Astrocyte of the hippocampus (primary cell): ENCODE measurements at regions not wholly inside any gene's neighbourhood (a gene's known extent, or its start where the extent isn't known, plus 50 kb on each side); places are given as distances from the start of the nearest gene placed in this dataset.

Source experiments
- DNase-seq: peaks from one replicate; pipeline ENCODE4 v3.0.0; 2011; ENCODE audit warnings: low read depth, low spot score

DNA sequence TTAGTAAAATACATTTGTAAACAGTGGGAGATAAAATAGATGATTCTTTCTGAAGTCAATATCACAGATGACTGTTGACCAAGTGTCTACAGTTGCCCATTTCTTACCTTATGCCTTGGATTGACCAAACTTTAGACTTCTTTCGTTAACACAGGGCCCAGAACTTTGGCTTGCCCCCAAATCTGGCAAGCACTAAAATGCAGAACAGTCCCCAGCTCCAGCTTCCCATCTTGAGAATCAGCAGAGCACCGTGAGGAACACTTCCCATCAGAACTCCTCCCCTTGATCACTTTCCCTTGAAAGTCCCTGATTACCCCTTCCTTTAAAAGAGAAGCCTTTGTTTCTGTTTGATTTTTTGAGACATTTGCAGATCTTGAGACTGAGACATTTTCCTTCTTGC is 1039.9 kb downstream of the TLE1 start:
- no peak for DNase-seq

DNA sequence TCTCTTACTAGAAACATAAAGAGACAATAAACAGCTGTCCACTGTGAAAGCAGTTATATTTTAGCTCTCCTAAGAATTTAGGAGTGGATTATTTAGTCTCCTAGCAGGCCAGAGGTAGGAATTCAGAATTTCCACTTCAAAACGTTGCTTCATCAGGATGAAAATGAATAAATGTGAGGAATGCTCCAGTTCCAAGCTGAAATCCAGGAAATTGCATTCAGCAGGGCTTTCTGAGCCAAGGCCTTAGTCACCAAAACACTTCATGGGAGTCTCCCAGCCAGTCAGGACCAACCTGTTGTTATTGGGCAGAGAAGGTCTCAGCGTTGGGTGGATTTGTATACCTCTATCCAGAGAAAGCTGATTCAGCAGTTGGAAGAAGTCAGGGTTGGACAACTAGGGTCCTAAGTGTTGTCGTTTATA is 1040.3 kb downstream of the TLE1 start:
- DNase-seq = peak; percentile 92

DNA sequence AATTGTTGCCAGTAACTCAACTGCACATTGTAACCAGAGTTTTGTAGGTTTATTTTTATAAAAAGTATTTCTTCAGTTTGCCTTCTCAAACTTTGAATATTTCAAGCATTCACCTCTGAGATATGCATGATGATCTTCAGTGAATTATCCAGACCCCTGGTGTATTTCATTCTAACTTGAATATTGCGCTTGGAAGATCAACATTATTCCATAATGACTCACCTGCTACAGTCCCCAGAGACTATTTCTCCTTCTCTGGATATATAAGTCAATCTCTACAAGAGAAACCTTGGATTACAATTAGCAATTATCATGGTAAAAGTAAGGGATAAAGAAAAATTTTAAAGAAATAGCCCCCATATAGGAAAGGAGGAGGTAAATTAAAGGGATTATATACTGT is 1041.0 kb downstream of the TLE1 start:
- DNase-seq = peak; percentile 52

DNA sequence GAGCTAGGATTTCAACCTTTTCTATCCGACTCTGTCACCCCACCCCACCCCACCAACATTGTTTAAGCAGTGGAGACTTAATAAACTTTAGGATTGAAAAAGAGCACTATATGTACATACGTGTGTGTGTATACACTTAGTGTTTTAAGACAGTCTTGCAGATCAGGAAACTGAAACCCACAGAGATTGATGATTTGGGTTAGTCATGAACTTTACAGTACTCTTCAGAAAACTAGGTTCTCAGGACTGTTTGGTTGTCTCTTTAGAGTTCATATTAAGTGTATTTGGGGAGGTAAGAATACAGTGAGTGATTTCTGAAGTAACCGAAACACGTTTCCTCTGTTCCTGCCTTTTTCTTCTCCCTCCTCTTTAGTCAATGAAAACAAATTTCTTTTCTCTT is 1043.1 kb downstream of the TLE1 start:
- no peak for DNase-seq

DNA sequence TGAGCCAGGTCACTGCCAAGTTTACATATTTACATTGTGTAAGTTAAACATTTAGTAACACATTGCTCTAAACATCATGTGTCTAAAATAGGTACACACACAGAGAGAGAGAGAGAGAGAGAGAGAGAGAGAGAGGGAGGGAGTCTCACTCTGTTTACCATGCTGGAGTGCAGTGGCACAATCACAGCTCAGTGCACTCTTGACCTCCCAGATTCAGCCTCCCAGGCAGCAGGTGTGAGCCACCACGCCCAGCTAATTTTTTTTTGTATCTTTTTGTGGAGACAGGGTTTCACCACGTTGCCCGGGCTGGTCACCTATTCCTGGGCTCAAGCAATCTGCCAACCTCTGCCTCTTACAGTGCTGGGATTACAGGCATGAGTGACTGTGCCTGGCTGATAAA is 1045.3 kb downstream of the TLE1 start:
- DNase-seq = no peak

DNA sequence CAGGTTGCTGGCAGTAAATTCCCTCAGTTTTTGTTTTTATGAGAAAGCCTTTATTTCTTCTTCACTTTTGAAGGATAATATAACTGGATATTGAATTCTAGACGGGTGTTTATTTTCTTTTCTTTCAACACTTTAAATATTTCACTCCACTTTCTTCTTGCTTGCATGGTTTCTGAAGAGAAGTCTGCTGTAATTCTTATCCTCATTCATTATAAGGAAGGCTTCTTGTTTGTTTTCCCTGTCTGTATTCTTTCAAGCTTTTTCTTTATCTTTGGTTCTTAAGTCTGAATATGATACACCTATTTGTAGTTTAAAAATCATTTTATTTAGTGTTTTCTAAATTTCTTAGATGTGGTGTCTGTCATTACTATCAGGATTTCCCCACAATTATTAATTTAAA is 1054.3 kb downstream of the TLE1 start:
- no peak for DNase-seq

DNA sequence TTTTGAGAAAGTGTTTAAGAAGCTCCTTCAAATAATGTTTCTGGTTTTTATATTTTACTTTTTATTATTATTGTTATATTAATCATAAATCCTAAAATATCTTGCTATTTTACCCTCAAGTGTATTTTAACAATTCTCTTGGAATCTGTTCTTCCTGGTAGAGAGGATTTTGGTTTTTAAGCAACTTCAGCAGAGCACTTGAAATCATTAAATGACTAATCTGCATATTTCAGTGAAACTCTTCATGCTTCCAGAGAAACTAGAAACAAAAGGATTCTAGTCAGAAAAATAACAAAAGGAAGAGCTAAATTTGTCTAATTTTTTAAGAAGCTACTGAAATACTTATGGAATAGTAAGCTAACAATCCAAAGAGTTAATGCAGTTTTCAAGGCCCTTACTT is 1057.3 kb downstream of the TLE1 start:
- no peak for DNase-seq

DNA sequence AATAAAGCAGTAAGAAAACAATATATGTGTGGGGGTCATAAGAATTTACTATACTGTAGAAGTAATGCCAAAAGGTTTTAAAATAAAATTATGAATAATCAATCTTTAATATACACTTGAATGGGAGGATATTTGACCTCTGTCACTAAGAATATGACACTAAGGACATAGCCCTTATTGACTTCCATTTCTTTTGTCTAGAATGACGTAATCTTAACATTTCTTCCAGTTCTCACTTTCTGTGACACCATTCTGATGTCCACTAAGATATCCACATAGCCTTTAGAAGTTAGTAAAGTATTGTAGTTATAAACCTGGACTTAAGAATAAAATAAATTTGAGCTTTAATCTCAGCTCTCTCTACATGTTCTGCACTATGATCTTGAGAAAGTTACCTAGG is 1050.7 kb downstream of the TLE4 start:
- DNase-seq = no peak

DNA sequence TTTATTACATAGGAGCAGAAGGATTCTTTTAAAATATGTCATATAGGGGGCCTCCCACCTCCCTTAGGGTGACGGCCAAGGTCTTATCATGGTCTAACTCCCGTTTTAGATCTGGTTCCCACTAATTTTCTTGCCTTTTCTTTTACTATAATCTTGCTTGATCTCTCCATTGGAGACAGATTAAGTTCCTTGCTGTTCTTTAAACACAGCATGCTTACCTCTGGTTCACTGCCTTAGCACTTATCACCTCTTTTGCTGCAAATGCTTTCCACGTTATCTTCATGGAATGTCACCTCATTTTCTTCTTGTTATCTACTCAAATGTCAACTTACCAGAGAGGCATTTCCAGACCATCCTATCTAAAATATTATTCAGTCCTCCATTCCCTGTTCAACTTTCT is 1047.6 kb downstream of the TLE4 start:
- no peak for DNase-seq

DNA sequence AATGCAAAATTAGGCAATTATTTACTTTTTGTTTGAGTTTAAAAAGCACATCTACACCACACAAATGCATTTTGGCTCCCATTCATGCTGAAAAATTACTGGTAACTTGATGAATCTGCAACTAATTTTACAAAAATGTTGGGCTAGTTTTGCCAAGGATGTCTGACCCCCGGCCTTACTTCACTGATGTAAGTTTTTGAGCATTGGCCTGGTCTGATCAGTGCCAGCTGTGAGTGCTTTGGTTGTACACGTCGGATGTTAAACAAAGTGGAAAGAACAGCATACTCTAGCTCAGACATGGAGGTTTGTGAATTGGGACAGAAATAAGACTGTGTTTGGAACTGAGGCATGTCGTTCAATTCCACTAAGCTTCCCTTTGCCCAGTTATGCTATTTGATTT is 1044.2 kb downstream of the TLE4 start:
- no peak for DNase-seq

DNA sequence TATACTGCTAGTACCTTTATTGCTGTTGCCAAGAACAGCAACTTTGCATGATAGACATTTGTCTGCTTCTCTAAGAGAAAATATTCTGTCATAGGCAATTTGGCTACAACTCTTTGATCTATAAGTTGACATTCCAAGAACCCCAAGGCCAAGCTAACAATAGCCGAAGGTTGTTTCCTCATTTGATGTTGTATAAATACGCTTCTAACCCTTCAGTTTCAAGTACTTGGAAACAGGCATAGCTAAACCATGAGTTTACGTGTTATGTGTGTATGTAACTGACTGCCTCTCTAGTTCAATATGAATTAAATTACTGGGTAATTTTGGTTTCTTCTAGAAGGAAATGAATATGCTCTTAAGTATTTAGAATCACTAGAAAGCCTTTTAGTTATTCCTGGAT is 1034.0 kb downstream of the TLE4 start:
- peak; percentile 41 for DNase-seq

DNA sequence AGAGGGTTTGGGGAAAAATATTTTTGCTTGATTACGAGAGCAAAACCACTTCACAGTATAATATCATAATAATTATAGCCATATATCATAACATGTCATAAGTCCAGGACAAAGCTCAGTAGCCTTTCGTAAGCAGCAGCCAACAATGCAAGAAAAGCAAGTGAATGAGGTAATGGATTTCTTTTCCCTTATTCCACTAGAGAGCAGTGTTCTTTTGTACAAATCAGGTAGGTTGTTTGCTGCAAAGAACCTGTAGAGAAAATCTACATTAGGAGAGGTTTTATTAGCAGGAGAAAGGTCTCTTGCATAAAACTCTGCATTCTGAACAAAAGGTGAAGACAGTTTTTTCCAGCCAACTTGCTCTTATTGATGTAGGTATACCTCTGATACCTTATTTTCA is 1033.4 kb downstream of the TLE4 start:
- peak; percentile 65 for DNase-seq

DNA sequence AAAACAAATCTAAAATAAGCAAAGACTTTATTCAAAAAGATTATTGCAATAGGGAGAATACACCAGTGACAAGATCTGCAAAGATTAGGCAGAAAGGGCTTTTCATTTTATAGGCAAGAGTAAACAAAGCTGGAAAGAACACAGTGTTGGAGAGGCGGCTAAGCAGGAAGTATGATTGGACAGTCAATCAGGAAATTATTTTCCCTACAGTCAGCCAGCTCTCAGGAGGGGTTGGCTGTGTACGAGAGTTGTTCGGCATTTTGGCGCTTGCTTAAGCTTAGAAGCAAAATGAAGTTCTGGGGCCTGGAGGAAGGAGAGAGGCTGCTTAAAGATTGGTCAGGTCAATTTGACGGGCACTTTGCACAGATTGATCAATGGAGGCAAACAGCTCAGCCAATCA is 1030.5 kb downstream of the TLE4 start:
- DNase-seq = no peak

DNA sequence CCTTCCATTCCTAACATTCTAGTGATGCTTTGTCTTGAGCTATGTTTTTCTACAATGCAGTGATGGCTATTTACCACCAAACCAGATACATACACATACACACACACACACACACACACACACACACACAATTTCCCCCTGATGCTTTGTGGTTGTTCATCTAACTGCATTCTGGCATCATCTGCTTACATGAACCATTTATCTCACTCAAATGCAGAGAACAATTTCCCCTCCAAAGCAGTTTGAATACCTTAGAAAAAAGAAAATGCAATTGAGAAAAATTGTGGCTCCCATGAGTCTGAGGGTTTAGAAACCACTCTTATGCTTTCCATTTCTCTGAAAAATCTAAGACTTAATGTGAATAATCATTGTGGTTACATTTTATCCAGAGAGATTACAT is 1024.8 kb downstream of the TLE4 start:
- no peak for DNase-seq

DNA sequence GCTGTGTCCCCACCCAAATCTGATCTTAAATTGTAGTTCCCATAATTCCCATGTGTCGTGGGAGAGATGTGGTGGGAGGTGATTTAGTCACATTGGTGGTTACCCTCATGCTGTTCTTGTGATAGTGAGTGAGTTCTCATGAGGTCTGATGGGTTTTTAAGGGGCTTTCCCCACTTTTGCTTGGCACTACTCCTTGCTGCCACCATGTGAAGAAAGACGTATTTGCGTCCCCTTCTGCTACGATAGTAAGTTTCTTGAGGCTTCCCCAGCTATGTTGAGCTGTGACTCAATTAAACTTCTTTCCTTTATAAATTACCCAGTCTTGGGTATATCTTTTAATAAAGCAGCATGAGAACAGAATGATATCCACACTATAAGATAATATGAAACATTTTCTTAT is 1023.4 kb downstream of the TLE4 start:
- DNase-seq = no peak

DNA sequence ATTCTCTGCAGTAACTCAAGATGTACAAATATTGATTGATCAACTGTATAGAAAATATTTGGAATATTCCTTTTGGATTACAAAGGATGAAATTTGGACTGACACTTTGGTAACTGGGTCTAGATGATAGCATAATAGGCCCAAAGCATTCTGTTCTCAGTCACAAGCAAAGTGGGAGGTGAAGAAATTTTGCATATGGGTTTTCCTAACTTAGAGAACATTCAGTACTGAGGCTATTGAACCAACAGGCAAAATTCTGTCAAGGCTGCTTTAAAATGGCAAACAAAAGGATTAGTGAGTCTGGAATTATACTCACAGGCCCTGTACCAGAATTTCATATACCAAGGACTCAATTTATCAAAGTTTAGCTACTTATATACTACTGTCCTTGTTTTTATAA is 1020.6 kb downstream of the TLE4 start:
- no peak for DNase-seq

DNA sequence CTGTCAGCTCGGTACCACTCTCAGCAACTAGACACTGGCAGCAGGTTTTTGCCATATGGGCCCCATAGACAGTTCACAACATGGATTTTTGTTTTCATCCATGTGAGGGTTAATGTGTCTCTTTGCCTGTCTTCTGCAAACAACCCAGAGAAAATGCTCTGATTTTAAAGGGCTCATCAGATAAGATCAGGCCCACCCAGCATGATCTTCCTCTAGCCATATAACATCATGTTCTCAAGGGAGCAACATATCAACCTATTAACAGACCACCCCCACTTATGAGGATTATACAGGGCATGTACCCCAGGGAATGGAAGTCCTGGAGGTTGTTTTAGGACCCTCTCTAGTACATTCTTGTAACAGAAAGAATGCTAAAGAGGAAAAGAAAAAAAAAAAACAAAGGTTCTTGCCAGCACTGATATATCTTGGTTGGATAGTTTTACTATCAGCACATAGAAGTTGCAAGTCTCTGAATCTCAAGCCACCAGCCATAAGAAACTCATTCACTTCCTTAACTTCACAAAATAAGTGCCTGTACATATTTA is 1015.1 kb downstream of the TLE4 start:
- DNase-seq = no peak

DNA sequence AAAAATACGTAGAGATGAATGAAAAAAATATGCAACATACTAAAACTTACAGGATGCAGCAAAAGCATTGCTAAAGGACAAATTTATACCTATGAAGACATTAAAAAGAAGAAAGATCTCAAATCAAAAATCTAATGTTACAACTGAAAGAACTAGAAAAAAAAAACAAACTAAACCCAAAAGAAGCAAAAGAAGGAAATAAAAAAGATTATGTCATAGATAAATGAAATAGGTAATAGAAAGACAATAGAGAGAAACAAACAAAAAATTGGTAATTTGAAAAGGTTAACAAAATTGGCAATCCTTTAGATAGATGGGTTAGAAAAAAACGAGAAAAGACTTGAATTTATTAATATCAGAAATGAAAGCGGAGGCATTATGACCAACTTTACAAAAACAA is 1000.2 kb downstream of the TLE4 start:
- no peak for DNase-seq

DNA sequence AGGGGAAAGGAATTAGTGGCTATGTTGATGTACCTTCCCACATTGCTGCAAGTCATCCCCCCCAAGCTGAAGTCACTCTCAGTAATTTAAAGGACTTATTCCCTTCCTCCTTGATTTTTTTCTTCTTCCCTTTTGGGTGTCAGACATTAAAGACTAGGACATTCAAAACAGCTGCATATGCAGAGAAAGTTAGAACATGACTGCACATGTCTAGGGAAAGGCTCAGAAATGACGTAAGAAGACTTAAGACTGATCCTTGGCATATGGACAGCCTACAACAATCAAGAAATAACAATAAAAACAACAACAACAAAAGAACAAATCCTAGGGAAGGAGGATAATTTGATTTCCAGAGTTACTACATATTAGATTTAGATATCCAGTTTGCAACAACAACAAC is 997.5 kb downstream of the TLE4 start:
- DNase-seq = no peak

DNA sequence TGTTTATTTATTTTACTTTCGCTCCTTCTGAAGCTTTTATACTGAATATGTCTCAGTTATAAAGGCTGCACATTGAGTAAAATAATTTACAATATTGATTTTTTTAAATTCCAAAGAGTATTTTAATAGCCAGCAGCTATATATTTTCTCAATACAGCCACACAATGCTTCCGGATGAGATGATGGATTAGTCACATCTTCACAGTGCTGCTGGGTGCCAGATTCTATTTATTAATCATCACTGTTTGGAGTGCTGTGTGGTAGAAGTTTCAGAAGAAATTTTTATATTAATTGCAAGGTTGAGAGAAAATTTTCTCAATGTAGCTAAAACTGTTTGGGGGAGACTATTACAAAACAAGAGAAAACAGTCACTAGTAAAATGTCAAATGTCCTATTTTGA is 989.8 kb downstream of the TLE4 start:
- DNase-seq = peak; percentile 1

DNA sequence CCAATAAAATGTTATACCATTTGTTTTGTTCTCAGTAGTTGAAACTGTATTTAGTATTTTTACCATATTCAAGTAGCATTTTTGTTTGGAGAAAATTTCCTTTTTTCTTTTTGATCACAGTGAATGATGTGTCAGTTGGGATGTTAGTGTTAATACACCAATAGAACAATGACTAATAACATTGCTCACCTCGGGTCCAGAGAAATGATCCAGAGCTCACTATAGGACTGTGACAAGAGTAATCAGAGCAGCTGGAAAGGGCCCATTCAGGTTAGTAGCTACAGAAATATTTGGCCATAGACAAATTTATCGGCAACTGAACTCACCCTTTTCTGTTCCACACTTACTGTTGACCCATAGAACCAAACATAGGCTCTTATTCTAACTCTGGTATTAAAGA is 989.2 kb downstream of the TLE4 start:
- no peak for DNase-seq

DNA sequence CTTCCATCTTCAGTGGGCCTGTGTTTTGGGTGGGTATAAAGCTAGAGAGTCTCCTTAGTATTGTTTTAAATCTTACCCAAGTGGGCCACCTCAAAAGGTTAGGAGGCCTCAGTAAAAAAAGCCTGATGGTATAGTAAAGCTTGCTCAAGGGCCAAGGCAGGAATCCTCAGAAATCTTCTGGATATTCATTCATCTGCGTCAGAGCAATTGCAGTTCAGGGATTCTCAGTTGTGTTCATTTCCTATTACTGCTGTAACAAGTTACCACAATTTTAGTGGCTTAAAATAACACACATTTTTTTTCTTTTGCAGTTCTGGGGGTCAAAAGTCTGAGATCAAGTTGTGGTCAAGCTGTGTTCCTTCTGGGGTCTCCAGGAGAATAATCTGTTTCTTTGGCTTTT is 985.5 kb downstream of the TLE4 start:
- no peak for DNase-seq

DNA sequence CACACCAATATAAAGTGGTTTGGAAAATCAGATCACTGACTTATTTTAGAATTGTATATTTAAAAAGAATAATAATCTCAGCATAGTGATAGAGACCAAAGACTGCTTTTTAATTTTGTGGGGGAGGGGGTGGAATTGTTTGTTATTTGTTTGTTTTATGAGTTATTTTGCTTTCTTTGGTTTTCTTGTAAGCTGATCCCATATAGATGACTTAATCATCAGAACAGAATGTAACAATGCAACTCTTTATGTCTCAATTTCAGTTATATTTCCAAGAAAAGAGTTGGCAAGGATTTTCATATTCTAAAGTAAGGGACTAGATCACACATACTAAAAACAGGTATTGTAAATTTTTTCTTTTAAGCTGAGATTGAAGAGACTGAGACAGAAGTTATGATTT is 984.9 kb downstream of the TLE4 start:
- DNase-seq = no peak

DNA sequence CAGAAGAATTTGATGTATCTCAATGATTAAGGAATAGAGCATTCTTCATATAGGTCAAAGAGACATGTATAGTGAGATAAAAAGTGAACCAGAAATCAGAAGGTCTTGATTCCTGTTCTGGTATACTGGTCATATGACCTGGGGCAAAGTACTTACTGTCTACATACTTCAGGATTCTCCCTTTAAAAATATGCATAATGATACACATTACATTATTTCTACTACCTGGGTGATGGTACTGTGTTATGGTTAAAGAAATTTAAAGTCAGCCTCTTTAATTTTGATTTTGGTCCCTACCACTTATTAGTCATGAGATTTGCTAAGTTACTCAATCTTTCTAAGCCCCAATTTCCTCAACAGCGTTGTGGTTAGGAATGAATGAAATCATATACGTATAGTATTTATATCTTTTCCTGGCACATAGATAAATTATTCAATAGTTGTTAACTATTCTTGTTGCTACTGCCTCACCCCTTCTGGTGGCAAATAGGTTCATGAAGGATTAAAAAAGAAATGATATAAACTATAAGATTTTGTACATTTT is 984.1 kb downstream of the TLE4 start:
- DNase-seq = no peak
